Liver (tissue), 8 donors: ENCODE measurements at regions not wholly inside any gene's neighbourhood (a gene's known extent, or its start where the extent isn't known, plus 50 kb on each side); places are given as distances from the start of the nearest gene placed in this dataset.

Experiments used
- DNase-seq: peaks from one replicate; pipeline ENCODE4 v3.0.0-alpha.2; 2017; ENCODE audit warnings: low spot score
- H3K27ac ChIP-seq, 2 donors: one replicate each; pipeline ENCODE4 v1.7.0; 2013; ENCODE audit warnings: inconsistent platforms in 2 of 2, low read length in 2 of 2, control low read depth in 1 of 2, low read depth in 1 of 2, mild to moderate bottlenecking in 1 of 2
- H3K27me3 ChIP-seq, 4 donors: one replicate each; pipeline versions ENCODE4 v1.6.1 to v1.7.0; 2013; ENCODE audit warnings: low read length in 3 of 4, inconsistent platforms in 1 of 4, mild to moderate bottlenecking in 1 of 4, moderate library complexity in 1 of 4; ENCODE audit not compliant: control insufficient read depth in 4 of 4, insufficient read depth in 4 of 4
- H3K36me3 ChIP-seq, 4 donors: one replicate each; pipeline versions ENCODE4 v1.6.1 to v1.7.0; 2013; ENCODE audit warnings: low read length in 3 of 4, mild to moderate bottlenecking in 3 of 4, low read depth in 1 of 4, moderate library complexity in 1 of 4; ENCODE audit not compliant: control insufficient read depth in 4 of 4, insufficient read depth in 3 of 4
- H3K4me1 ChIP-seq, 4 donors: one replicate each; pipeline versions ENCODE4 v1.6.1 to v1.7.0; 2013; ENCODE audit warnings: low read length in 3 of 4, mild to moderate bottlenecking in 3 of 4, moderate library complexity in 1 of 4; ENCODE audit not compliant: control insufficient read depth in 4 of 4, insufficient read depth in 4 of 4
- H3K4me3 ChIP-seq, 3 donors: one replicate each; pipeline versions ENCODE4 v1.6.1 to v1.7.0; 2013; ENCODE audit warnings: low read length in 3 of 3, control low read depth in 1 of 3, low read depth in 1 of 3, mild to moderate bottlenecking in 1 of 3
- H3K9ac ChIP-seq, 2 donors: one replicate each; pipeline ENCODE4 v1.7.0; 2013; ENCODE audit warnings: low read length in 2 of 2, mild to moderate bottlenecking in 2 of 2, moderate library complexity in 2 of 2, control low read depth in 1 of 2, low read depth in 1 of 2
- H3K9me3 ChIP-seq, 4 donors: one replicate each; pipeline versions ENCODE4 v1.6.1 to v1.7.0; 2013; ENCODE audit warnings: low read length in 3 of 4; ENCODE audit not compliant: control insufficient read depth in 4 of 4
- EGR1 ChIP-seq, 2 donors: IDR thresholded peaks; 2 replicates each; pipeline ENCODE4 v1.6.1; 2016 to 2018; ENCODE audit warnings: antibody characterized with exemption in 2 of 2, low read depth in 2 of 2
- FOXA1 ChIP-seq: IDR thresholded peaks from 2 replicates; pipeline ENCODE4 v1.6.1; 2016; ENCODE audit warnings: antibody characterized with exemption
- GABPA ChIP-seq, 2 donors: IDR thresholded peaks in 1 of 2; conservative IDR thresholded peaks in 1 of 2; 2 replicates each; pipeline ENCODE4 v1.6.1; 2016; ENCODE audit warnings: antibody characterized with exemption in 2 of 2, mild to moderate bottlenecking in 1 of 2, moderate library complexity in 1 of 2
- HNF4A ChIP-seq, 2 donors: conservative IDR thresholded peaks; 2 replicates each; pipeline ENCODE4 v1.6.1; 2016; ENCODE audit warnings: antibody characterized with exemption in 2 of 2, mild to moderate bottlenecking in 2 of 2
- HNF4G ChIP-seq: IDR thresholded peaks from 2 replicates; pipeline ENCODE4 v1.6.1; 2016; ENCODE audit warnings: antibody characterized with exemption
- JUND ChIP-seq, 2 donors: IDR thresholded peaks; 2 replicates each; pipeline ENCODE4 v1.6.1; 2016; ENCODE audit warnings: antibody characterized with exemption in 2 of 2
- NR2F2 ChIP-seq: IDR thresholded peaks from 2 replicates; pipeline ENCODE4 v1.6.1; 2016; ENCODE audit warnings: antibody characterized with exemption
- RAD21 ChIP-seq, 2 donors: IDR thresholded peaks; 2 replicates each; pipeline ENCODE4 v1.6.1; 2016; ENCODE audit warnings: antibody characterized with exemption in 2 of 2, mild to moderate bottlenecking in 2 of 2
- YY1 ChIP-seq: IDR thresholded peaks from 2 replicates; pipeline ENCODE4 v1.6.1; 2016; ENCODE audit warnings: antibody characterized with exemption, mild to moderate bottlenecking
- WGBS: extraction: QIAGEN DNeasy Blood & Tissue Kit; methylation state at CpG from one replicate; pipeline ENCODE4 v1.1.7; 2013; 5-methylcytosine and 5-hydroxymethylcytosine counted together
- TF ChIP-seq, protein P1 (sequence below): IDR thresholded peaks from 2 replicates; pipeline ENCODE4 v1.6.1; 2016; ENCODE audit warnings: antibody characterized with exemption, mild to moderate bottlenecking
- TF ChIP-seq, protein P2 (sequence below): IDR thresholded peaks from 2 replicates; pipeline ENCODE4 v1.6.1; 2016; ENCODE audit warnings: antibody characterized with exemption
- TF ChIP-seq, protein P3 (sequence below): IDR thresholded peaks from 2 replicates; pipeline ENCODE4 v1.6.1; 2016; ENCODE audit warnings: antibody characterized with exemption
- TF ChIP-seq, protein P4 (sequence below): IDR thresholded peaks from 2 replicates; pipeline ENCODE4 v1.6.1; 2016; ENCODE audit warnings: antibody characterized with exemption
- TF ChIP-seq, protein P5 (sequence below): fragments of 150-350 bp; IDR thresholded peaks from 2 replicates; pipeline ENCODE4 v1.5.1; 2017; ENCODE audit warnings: improper control_type of control experiment, low read depth, low read length; ENCODE audit not compliant: missing input control
- donor health status: healthy.
- donor health status: healthy.
- donor health status: healthy.
- donor health status: healthy.
- donor health status: healthy.

- Histone ChIP-seq H3K4me1 (no peaks in the 10 kb centered on the region), H3K36me3 (no peaks in the 10 kb centered on the region), H3K9ac (no peak overlapping the region), H3K9me3 (peaks cover 0 to 3% (median 0%) of the 10 kb centered on the region in 4 donors), H3K4me3 (no peak overlapping the region), H3K27ac (no peak overlapping the region), H3K27me3 (peaks cover 0 to 3% (median 0%) of the 10 kb centered on the region in 4 donors)
- WGBS, result 84% methylated on average over 7 of the region's 7 CpGs
- DNase-seq, result no peak
- TF ChIP-seq, protein P1, sequence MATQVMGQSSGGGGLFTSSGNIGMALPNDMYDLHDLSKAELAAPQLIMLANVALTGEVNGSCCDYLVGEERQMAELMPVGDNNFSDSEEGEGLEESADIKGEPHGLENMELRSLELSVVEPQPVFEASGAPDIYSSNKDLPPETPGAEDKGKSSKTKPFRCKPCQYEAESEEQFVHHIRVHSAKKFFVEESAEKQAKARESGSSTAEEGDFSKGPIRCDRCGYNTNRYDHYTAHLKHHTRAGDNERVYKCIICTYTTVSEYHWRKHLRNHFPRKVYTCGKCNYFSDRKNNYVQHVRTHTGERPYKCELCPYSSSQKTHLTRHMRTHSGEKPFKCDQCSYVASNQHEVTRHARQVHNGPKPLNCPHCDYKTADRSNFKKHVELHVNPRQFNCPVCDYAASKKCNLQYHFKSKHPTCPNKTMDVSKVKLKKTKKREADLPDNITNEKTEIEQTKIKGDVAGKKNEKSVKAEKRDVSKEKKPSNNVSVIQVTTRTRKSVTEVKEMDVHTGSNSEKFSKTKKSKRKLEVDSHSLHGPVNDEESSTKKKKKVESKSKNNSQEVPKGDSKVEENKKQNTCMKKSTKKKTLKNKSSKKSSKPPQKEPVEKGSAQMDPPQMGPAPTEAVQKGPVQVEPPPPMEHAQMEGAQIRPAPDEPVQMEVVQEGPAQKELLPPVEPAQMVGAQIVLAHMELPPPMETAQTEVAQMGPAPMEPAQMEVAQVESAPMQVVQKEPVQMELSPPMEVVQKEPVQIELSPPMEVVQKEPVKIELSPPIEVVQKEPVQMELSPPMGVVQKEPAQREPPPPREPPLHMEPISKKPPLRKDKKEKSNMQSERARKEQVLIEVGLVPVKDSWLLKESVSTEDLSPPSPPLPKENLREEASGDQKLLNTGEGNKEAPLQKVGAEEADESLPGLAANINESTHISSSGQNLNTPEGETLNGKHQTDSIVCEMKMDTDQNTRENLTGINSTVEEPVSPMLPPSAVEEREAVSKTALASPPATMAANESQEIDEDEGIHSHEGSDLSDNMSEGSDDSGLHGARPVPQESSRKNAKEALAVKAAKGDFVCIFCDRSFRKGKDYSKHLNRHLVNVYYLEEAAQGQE, result no peak
- TF ChIP-seq, protein P2, sequence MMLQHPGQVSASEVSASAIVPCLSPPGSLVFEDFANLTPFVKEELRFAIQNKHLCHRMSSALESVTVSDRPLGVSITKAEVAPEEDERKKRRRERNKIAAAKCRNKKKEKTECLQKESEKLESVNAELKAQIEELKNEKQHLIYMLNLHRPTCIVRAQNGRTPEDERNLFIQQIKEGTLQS, result no peak
- TF ChIP-seq JUND (IDR thresholded peaks at IDR 0.05), result no peak
- TF ChIP-seq, protein P3, sequence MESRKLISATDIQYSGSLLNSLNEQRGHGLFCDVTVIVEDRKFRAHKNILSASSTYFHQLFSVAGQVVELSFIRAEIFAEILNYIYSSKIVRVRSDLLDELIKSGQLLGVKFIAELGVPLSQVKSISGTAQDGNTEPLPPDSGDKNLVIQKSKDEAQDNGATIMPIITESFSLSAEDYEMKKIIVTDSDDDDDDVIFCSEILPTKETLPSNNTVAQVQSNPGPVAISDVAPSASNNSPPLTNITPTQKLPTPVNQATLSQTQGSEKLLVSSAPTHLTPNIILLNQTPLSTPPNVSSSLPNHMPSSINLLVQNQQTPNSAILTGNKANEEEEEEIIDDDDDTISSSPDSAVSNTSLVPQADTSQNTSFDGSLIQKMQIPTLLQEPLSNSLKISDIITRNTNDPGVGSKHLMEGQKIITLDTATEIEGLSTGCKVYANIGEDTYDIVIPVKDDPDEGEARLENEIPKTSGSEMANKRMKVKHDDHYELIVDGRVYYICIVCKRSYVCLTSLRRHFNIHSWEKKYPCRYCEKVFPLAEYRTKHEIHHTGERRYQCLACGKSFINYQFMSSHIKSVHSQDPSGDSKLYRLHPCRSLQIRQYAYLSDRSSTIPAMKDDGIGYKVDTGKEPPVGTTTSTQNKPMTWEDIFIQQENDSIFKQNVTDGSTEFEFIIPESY, result no peak
Measured at GRCh38 chr17:73888862-73889261, 244.6 kb upstream of the SDK2 start.

DNA sequence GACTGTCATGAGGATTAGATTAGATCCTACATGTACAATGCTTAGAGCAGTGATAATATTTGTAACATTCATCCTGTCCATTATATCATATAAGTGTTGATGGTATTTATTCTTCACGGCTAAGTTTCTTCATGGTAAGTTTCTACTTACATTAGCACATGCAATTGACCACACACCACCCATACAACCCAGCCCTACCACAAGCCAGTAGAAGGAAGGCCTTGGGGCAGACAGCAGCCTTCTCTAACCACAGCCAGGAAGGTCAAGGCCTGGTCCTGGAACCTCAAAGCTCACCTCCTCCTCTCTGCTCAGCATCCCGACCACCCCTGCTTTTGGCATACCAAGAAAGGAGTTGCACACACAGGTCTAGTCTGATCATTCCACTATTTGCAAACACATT, 245.2 kb upstream of the SDK2 start:
- WGBS, result 93% methylated on average over 2 of the region's 2 CpGs

GRCh38 chr17:73890831-73891405, 246.7 kb upstream of the SDK2 start:
- H3K9ac ChIP-seq, result no peak overlapping the region
- no peak overlapping the region for H3K4me3 ChIP-seq
- no peak for DNase-seq
- 82% methylated on average over 8 of the region's 8 CpGs for whole genome bisulfite sequencing
- TF ChIP-seq, protein P4, sequence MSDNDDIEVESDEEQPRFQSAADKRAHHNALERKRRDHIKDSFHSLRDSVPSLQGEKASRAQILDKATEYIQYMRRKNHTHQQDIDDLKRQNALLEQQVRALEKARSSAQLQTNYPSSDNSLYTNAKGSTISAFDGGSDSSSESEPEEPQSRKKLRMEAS, result no peak
- no peak for TF ChIP-seq RAD21 (IDR thresholded peaks at IDR 0.05)
- no peak for TF ChIP-seq YY1
- no peak for TF ChIP-seq EGR1 (IDR thresholded peaks at IDR 0.05; ENCODE audit: low read depth in 2 of 2)
- TF ChIP-seq JUND (IDR thresholded peaks at IDR 0.05), result no peak
- no peak for TF ChIP-seq HNF4G
- no peak for TF ChIP-seq FOXA1
- TF ChIP-seq HNF4A (conservative IDR thresholded peaks at IDR 0.05), result no peak
- no peak for TF ChIP-seq GABPA (IDR thresholded peaks at IDR 0.05 in 1 of 2, conservative IDR thresholded peaks at IDR 0.05 in 1 of 2)
- TF ChIP-seq, protein P5, sequence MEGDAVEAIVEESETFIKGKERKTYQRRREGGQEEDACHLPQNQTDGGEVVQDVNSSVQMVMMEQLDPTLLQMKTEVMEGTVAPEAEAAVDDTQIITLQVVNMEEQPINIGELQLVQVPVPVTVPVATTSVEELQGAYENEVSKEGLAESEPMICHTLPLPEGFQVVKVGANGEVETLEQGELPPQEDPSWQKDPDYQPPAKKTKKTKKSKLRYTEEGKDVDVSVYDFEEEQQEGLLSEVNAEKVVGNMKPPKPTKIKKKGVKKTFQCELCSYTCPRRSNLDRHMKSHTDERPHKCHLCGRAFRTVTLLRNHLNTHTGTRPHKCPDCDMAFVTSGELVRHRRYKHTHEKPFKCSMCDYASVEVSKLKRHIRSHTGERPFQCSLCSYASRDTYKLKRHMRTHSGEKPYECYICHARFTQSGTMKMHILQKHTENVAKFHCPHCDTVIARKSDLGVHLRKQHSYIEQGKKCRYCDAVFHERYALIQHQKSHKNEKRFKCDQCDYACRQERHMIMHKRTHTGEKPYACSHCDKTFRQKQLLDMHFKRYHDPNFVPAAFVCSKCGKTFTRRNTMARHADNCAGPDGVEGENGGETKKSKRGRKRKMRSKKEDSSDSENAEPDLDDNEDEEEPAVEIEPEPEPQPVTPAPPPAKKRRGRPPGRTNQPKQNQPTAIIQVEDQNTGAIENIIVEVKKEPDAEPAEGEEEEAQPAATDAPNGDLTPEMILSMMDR, result no peak
- no peaks in the 10 kb centered on the region for H3K4me1 ChIP-seq
- no peaks in the 10 kb centered on the region for H3K36me3 ChIP-seq
- peaks cover 0 to 3% (median 0%) of the 10 kb centered on the region in 4 donors for H3K27me3 ChIP-seq
- peaks cover 0 to 3% (median 0%) of the 10 kb centered on the region in 4 donors for H3K9me3 ChIP-seq
- no peak overlapping the region for H3K27ac ChIP-seq

More for the DNA sequence above, 245.2 kb upstream of the SDK2 start:
- Histone ChIP-seq H3K4me1 (no peaks in the 10 kb centered on the region), H3K9ac (no peak overlapping the region), H3K4me3 (no peak overlapping the region), H3K9me3 (peaks cover 0 to 3% (median 0%) of the 10 kb centered on the region in 4 donors), H3K27ac (no peak overlapping the region), H3K36me3 (no peaks in the 10 kb centered on the region), H3K27me3 (peaks cover 0 to 3% (median 0%) of the 10 kb centered on the region in 4 donors)
- TF ChIP-seq GABPA (IDR thresholded peaks at IDR 0.05 in 1 of 2, conservative IDR thresholded peaks at IDR 0.05 in 1 of 2) (no peak), HNF4A (conservative IDR thresholded peaks at IDR 0.05) (no peak), NR2F2 (no peak)
- TF ChIP-seq, protein P2, result no peak
- DNase-seq, result no peak
